AG04450 (cell line): ENCODE measurements at regions not wholly inside any gene's neighbourhood (a gene's known extent, or its start where the extent isn't known, plus 50 kb on each side); places are given as distances from the start of the nearest gene placed in this dataset.

ENCODE experiments used
- CTCF ChIA-PET: fragments of 300-600, 350-600 bp; formaldehyde crosslinking; extraction: SDS; loops from one replicate; lab custom pipeline; 2022; ENCODE audit warnings: antibody characterized with exemption, inconsistent platforms; lab: Charles Lee
- POLR2A ChIA-PET: fragments of 350-600 bp; formaldehyde crosslinking; extraction: SDS; loops from one replicate; lab custom pipeline; 2021; ENCODE audit warnings: antibody characterized with exemption, inconsistent platforms; lab: Yijun Ruan, JAX
- DNase-seq: peaks from one replicate; pipeline ENCODE4 v3.0.0-alpha.2; 2011; ENCODE audit warnings: low read depth, low spot score
- H3K27ac ChIP-seq: one replicate; pipeline ENCODE4 v1.5.1; 2012; ENCODE audit warnings: low read depth, low read length, control low read depth
- H3K27me3 ChIP-seq: one replicate; pipeline ENCODE4 v1.6.0; 2012; ENCODE audit warnings: low read length; ENCODE audit not compliant: control insufficient read depth, insufficient read depth
- H3K4me3 ChIP-seq: 2 replicates; pipeline ENCODE4 v1.5.1; 2011; ENCODE audit warnings: mild to moderate bottlenecking, low read depth, low read length, control low read depth
- H3K9me3 ChIP-seq: 2 replicates; pipeline ENCODE4 v1.5.1; 2012; ENCODE audit warnings: low read length; ENCODE audit not compliant: control insufficient read depth, insufficient read depth
- TF ChIP-seq, protein P1 (sequence below): IDR thresholded peaks from 2 replicates; pipeline ENCODE4 v1.5.1; 2011; ENCODE audit warnings: low read depth, low read length, control low read depth, inconsistent platforms

DNA sequence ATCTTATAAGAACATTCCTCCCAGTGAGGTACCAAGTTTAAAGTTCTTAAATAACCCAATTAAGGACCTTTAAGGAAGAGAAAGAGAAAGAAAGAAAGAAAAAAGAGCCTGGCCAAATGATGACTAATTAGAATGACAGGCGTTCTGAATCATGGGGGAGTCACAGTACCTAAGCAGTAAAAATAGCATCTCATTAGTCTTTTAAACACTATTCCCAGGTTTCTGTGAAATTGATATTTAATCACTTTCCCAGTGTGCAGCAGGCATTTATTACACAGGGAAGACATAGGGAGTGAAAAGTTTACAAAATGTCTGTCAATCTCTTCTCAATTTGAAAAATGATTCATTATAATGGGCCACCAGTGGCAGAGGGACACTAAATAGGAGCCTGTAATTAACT lies 251.4 kb upstream of the MANEA start:
- ChIA-PET POLR2A (no interaction called here), CTCF (no interaction called here)
- no peaks in the 10 kb centered on the region for H3K27me3 ChIP-seq
- H3K27ac ChIP-seq, result no peak overlapping the region
- no peaks in the 10 kb centered on the region for H3K9me3 ChIP-seq
- no peak for DNase-seq
- TF ChIP-seq, protein P1, sequence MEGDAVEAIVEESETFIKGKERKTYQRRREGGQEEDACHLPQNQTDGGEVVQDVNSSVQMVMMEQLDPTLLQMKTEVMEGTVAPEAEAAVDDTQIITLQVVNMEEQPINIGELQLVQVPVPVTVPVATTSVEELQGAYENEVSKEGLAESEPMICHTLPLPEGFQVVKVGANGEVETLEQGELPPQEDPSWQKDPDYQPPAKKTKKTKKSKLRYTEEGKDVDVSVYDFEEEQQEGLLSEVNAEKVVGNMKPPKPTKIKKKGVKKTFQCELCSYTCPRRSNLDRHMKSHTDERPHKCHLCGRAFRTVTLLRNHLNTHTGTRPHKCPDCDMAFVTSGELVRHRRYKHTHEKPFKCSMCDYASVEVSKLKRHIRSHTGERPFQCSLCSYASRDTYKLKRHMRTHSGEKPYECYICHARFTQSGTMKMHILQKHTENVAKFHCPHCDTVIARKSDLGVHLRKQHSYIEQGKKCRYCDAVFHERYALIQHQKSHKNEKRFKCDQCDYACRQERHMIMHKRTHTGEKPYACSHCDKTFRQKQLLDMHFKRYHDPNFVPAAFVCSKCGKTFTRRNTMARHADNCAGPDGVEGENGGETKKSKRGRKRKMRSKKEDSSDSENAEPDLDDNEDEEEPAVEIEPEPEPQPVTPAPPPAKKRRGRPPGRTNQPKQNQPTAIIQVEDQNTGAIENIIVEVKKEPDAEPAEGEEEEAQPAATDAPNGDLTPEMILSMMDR, result no peak
- no peak overlapping the region for H3K4me3 ChIP-seq

DNA sequence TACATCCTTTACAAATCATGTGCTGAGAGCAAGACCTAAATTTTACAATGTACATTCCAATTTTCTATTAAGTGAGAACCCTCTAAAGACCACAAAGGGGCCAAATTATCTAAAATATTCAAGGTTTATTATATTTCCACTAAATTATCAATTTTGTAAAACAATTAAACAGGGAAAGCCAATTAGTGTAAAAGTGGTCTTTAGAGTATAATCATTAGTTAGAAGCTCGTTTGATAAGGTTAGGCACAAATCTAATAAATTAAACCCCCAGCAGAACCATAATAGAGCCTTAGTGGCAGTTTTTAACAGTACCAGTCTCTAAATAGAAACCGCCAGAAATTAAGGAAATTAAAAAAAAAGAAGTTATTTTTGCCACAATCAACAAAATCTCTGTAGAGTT lies 249.1 kb upstream of the MANEA start:
- DNase-seq, result no peak
- H3K4me3 ChIP-seq, result no peak overlapping the region
- ChIA-PET CTCF (no interaction called here), POLR2A (no interaction called here)
- no peaks in the 10 kb centered on the region for H3K27me3 ChIP-seq
- TF ChIP-seq, protein P1, result no peak
- no peak overlapping the region for H3K27ac ChIP-seq
- H3K9me3 ChIP-seq, result no peaks in the 10 kb centered on the region

DNA sequence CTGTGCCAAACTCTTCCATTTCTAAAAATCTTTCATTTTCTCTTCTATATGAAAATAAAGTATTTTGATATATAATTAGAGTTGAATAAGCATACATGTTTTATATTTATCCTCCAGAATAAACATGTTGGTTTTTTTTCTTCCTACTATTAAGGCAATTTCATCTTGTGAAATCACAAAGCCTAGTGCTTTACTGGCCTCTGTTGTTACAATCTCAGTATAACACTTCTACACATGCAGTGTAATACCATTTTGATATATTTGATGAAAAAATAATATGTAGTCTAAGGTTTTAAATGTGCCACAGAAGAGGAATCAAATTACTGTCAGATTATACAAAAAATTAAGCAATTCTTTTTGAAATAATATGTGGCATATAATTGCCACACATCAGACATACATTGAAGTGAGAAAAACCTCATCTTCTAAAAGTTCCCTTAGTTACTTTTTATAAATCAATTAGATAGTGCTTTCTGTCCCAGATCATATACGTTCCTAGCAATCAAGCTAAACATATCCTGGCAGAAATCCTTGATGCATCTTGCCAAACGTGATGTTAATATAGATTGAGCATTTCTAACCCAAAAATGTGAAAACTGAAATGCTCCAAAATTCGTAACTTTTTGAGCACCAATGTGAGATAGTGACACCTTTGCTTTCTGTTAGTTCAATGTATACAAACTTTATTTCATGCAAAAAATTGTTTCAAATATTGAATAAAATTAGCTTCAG lies 225.1 kb upstream of the MANEA start:
- ChIA-PET POLR2A (no interaction called here), CTCF (interaction anchor here (1.4 kb wide), 1 partner anchor 149 kb away, joined by 6 read pairs; no protein-coding TSS in a partner anchor)
- no peak overlapping the region for H3K27ac ChIP-seq
- H3K4me3 ChIP-seq, result no peak overlapping the region
- DNase-seq, result no peak
- peaks cover 7% of the 10 kb centered on the region; the same call in 1 of the 2 replicates for H3K9me3 ChIP-seq
- TF ChIP-seq, protein P1, result no peak
- H3K27me3 ChIP-seq, result no peaks in the 10 kb centered on the region

DNA sequence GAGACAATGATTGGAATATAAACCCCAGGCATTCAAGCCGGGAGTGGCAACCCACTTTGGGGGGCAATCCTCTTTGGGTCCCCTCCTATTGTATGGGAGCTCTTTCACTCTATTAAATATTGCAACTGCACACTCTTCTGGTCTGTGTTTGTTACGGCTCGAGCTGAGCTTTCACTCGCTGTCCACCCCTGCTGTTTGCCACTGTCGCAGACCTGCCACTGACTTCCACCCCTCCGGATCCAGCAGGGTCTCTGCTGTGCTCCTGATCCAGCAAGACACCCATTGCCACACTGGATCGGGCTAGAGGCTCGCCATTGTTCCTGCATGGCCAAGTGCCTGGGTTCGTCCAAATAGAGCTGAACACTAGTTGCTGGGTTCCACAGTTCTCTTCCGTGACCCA lies 222.8 kb upstream of the MANEA start:
- Histone ChIP-seq H3K4me3 (no peak overlapping the region), H3K27ac (no peak overlapping the region), H3K27me3 (no peaks in the 10 kb centered on the region), H3K9me3 (peaks cover 7% of the 10 kb centered on the region; the same call in 1 of the 2 replicates)
- POLR2A ChIA-PET, result no interaction called here
- CTCF ChIA-PET, result interaction anchor here (1.2 kb wide), 1 partner anchor 9 kb away, joined by 3 read pairs; no protein-coding TSS in a partner anchor
- TF ChIP-seq, protein P1, result no peak
- no peak for DNase-seq

- H3K27me3 ChIP-seq, result no peaks in the 10 kb centered on the region
- CTCF ChIA-PET, result no interaction called here
- H3K27ac ChIP-seq, result no peak overlapping the region
- POLR2A ChIA-PET, result no interaction called here
- no peak for DNase-seq
- no peak overlapping the region for H3K4me3 ChIP-seq
- TF ChIP-seq, protein P1, result no peak
- H3K9me3 ChIP-seq, result peaks cover 7% of the 10 kb centered on the region; the same call in 1 of the 2 replicates
Measured at GRCh38 chr6:95357380-95358020, 219.8 kb upstream of the MANEA start.
